RPMI7951 (cell line): ENCODE measurements at regions not wholly inside any gene's neighbourhood (a gene's known extent, or its start where the extent isn't known, plus 50 kb on each side); places are given as distances from the start of the nearest gene placed in this dataset.

Source experiments
- DNase-seq: peaks from one replicate; pipeline ENCODE4 v3.0.0-alpha.2; 2012; ENCODE audit warnings: low read depth

DNA sequence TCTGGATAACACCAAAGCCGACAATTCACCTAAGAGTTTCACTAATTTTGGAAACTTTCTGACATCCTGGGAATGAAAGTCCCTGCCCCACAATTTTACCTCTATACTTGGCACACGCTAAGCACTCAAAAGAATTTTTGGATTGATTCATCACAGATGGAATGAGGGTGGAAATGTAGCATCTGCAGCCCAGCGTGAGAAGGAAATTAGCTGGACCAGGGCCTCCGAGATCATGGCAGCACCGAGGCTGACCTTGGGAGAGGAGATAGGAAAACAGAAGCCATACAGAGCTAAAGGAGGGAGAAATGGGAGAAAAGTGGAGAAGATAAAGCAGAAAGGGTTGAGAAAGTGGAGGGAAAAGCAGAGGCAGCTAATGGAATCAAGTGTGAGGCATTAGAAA lies 606.6 kb upstream of the DPP6 start:
- no peak for DNase-seq

- no peak for DNase-seq
Measured at GRCh38 chr7:153446490-153446889, 605.7 kb upstream of the DPP6 start.

DNA sequence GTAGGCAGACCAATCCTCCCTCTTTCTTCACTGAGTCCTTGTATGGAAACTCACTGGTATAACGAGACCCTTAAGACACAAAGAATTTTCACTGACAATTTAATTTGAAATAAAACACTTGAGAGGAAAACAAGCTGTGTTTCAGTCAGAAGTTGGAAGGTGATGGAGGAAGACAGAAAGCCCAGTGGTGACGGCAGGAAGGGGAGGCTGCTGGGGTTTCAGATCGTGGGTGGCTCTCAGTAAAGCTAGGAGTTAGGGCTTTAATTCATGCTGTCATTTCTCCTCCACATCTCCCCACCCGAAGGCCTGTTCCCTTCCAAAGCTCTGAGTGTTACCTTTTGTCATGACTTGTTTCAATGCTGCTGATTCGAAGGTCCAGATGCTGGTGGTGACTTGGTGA lies 605.2 kb upstream of the DPP6 start:
- no peak for DNase-seq

- DNase-seq = no peak
Measured at GRCh38 chr7:153452661-153453060, 599.5 kb upstream of the DPP6 start.

DNA sequence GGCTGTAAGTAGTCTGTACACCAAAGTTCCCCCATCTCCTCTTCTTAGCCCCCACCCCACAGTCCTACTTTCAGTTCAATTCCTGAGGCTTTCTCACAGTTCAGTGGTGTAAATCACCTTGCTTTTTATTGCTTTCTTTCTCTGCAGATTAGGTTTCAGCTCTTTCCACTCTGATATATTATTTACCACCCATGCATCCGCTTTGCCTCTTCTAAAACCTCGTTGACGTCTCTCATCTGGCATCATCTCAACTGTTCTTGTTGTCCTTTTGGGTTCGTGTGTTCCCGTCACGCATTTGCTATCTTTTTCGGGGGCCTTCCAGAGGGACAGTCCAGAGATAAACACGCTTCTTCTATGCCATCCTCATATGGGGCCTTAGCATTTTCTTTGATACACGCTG lies 597.9 kb upstream of the DPP6 start:
- DNase-seq = no peak

- DNase-seq = no peak
Measured at GRCh38 chr7:153457746-153458145, 594.5 kb upstream of the DPP6 start.

DNA sequence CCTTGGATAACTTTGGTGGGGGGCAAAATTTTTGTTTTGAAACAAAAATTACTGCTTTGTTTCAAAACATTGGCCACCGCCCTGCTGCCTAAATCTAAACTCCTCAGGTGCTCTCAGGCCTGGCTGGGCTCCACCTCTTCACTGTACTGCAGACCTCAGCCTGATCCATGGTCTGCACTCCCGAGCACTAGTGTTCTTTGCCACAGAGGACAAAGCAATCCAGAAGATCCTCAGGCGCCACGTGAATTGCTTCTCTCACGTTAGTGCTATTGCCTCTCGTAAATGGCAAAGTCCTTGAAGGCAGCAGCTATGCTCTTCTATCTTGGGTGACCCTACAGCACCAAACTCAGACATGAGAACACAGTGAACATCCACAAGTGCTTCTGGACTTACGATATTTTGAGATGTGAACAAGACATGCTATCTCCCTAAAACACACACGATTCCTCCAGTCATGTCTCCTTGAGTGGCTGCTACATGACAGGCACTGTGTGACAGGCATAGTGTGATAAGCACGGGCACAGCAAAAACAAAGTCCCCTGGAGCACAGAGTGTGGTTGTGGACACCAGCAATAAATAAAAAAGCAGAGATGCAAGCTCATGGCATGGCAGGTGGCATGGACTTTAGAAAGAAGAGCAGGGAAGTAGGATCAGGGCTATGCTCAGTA lies 582.1 kb upstream of the DPP6 start:
- no peak for DNase-seq

DNA sequence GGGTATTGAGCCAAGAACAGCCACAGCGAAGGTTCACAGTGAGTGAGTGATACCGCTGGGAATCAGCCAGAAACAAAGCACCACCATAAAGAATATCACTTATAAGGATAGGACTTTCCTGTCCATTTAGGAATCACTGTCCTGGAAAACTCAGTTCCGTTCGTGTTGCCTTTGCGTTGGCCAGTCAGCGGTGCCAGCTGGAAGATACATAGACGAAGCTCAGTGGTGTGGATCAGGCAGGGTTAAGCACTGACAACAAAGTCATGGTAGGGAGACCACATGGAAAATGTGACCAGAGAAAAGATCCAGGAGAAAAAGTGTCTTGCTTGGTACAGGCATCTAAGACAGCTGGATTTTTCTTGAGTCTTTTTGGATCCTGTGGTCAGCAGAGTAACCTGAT lies 579.7 kb upstream of the DPP6 start:
- DNase-seq = no peak

- no peak for DNase-seq
Measured at GRCh38 chr7:153473185-153473584, 579.0 kb upstream of the DPP6 start.

DNA sequence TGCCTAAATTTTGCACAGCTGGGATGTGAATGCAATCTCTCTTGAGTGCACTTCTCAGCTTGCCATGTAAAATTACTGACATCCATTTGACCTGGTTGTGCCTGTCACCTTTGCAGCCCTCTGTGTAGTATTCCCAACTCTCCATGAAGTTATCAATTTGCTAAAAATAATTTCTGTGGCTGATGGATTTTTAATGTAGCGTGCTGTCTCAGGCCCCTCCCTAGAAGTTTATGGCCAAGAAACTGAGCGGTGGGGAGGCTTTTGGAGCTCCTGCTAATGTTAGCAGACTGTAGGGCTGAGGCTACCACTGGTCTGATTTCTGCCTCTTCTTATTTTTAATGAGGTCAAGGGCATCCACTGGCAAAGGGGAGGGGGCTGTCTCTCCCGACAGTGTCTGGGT lies 577.0 kb upstream of the DPP6 start:
- DNase-seq = no peak

DNA sequence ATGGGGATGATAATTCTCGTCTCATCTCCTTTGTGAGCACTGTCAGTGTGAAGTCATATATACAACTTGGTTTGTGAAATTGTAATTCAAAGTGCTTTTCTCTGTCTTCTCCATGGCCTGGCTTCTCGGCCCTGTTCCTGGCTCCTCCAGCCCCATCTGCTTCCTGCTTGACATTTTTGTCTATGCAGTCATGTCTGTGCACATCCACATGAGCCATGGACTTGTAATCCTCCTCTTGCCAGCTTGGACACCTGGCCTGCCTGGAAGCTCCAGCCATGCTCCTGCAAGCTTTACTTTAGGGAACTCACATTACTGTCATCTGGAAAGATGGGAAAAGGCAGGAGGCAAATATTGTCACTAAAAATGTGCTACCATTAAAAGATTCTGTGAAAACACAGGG lies 576.0 kb upstream of the DPP6 start:
- DNase-seq = no peak

DNA sequence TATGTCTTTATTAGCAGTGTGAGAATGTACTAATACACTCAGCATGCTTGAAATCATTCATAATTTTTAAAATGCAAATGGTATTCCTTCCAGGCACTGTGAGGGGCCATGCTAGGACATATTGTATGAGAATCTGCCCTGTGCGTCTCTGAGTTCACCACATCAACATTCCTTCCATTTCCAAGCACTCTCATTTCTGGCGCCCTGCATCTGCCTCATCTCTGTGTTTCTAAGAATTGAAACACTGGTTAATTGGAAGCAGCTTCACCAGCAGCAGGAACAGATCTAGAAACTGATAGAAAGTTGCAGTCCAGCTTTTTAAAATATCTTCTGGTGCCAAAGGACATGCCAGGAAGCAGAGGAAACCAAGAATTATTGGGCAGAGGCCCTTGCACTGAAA lies 555.9 kb upstream of the DPP6 start:
- DNase-seq = no peak

- DNase-seq = no peak
Measured at GRCh38 chr7:153503093-153503492, 549.1 kb upstream of the DPP6 start.

- no peak for DNase-seq
Measured at GRCh38 chr7:153504288-153505075, 547.7 kb upstream of the DPP6 start.

- no peak for DNase-seq
Measured at GRCh38 chr7:153507885-153508284, 544.3 kb upstream of the DPP6 start.

- DNase-seq = no peak
Measured at GRCh38 chr7:153509768-153510167, 542.4 kb upstream of the DPP6 start.

DNA sequence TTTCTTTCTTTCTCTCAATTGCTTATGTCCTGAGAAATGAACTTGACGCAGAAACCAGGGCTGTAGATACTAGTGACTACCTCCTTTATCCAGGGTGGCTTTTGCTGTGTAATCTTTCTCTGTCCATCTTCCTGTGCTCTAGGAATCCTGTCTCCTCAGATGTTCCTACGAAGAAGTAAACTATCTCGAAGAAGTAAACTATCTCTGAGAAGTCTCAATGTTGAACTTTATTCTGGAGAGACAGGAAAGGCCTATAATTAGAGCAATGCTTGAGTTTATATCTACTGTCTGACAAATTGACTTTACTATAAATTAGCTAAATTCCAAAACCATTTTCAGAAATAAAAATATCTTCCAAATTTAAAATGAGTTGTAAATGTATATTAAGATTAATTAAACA lies 541.5 kb upstream of the DPP6 start:
- DNase-seq = no peak

GRCh38 chr7:153514032-153514431 lies 538.2 kb upstream of the DPP6 start:
- DNase-seq = no peak

- DNase-seq = no peak
Measured at GRCh38 chr7:153515359-153515758, 536.8 kb upstream of the DPP6 start.

DNA sequence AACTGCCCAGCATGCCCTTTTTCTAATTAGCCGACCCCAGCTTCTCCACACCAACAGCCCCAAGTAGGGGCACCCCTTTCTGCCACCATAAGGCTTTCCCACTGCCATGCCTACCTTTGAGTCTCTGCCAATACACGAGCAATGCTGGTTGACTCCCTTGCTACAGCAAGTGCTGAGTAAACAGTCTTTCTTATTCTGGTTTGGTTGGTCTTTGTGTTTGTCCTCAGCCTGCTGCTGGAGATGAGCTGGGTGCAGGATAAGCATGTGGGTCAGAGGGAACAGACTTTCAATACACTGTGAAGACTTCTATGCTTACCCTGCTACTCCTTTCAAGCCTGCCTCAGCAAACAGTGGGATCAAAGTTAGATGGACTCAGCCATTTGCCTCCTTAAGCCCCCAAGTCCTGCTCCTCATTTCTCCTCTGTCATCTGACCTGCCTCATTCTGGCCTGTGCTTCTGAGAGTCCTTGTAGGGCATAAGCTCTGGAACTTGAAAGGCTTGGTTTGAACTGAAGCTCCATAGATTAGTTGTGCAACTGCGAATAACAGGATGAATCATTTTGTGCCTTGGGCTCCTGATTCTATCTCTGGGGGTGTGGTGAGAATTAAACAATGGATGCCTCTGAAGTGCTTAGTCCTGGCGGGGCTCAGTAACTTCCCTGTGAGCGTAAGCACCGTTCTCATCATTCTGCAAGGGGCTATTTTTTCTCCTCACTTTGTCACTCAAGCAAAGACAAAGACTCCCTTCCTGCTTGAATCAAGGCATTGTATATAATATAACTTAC lies 533.8 kb upstream of the DPP6 start:
- peak; percentile 17 for DNase-seq

GRCh38 chr7:153521370-153521769 lies 530.8 kb upstream of the DPP6 start:
- no peak for DNase-seq

- DNase-seq = no peak
Measured at GRCh38 chr7:153522261-153522660, 529.9 kb upstream of the DPP6 start.
